CD4-positive, alpha-beta memory T cell (primary cell): ENCODE measurements at regions not wholly inside any gene's neighbourhood (a gene's known extent, or its start where the extent isn't known, plus 50 kb on each side); places are given as distances from the start of the nearest gene placed in this dataset.

ENCODE experiments used
- CTCF ChIA-PET: fragments of 350-600 bp; sonication (Branson Sonifier 250); formaldehyde crosslinking; loops from one replicate; lab custom pipeline; 2021; ENCODE audit warnings: inconsistent platforms; ENCODE audit not compliant: partially characterized antibody; lab: Charles Lee
- POLR2A ChIA-PET: fragments of 350-600 bp; sonication (Branson Sonifier 250); formaldehyde crosslinking; loops from one replicate; lab custom pipeline; 2021; ENCODE audit not compliant: partially characterized antibody; lab: Charles Lee
- DNase-seq, 5 donors: peaks; one replicate each; pipeline versions ENCODE4 v3.0.0 to v3.0.0-alpha.2; 2020 to 2022; ENCODE audit warnings: mixed read lengths in 1 of 5
- H3K27ac ChIP-seq: one replicate; pipeline ENCODE4 v1.7.0; 2013; ENCODE audit warnings: low read depth, low read length
- H3K27me3 ChIP-seq: 2 replicates; pipeline ENCODE4 v1.7.0; 2013; ENCODE audit warnings: mild to moderate bottlenecking, low read length, moderate library complexity; ENCODE audit not compliant: insufficient read depth
- H3K36me3 ChIP-seq: 2 replicates; pipeline ENCODE4 v1.7.0; 2013; ENCODE audit warnings: mild to moderate bottlenecking, low read length, moderate library complexity; ENCODE audit not compliant: insufficient read depth
- H3K4me1 ChIP-seq: 2 replicates; pipeline ENCODE4 v1.7.0; 2013; ENCODE audit warnings: mild to moderate bottlenecking, low read length, moderate library complexity; ENCODE audit not compliant: insufficient read depth
- H3K4me3 ChIP-seq, 2 donors: one replicate each; pipeline ENCODE4 v1.7.0; 2013; ENCODE audit warnings: low read length in 2 of 2, mild to moderate bottlenecking in 1 of 2
- H3K9me3 ChIP-seq, 2 donors: one replicate each; pipeline ENCODE4 v1.7.0; 2013; ENCODE audit warnings: low read length in 2 of 2, control low read depth in 1 of 2; ENCODE audit not compliant: control insufficient read depth in 1 of 2
- H3K27ac Mint-ChIP-seq, 7 donors: one replicate each; pipeline ENCODE4 v1.8.0; 2020 to 2021; ENCODE audit warnings: mixed read lengths in 7 of 7, mild to moderate bottlenecking in 6 of 7, inconsistent platforms in 3 of 7, moderate library complexity in 3 of 7
- H3K27me3 Mint-ChIP-seq, 2 donors: one replicate each; pipeline ENCODE4 v1.8.0; 2020 to 2021; ENCODE audit warnings: mixed read lengths in 2 of 2
- H3K36me3 Mint-ChIP-seq, 2 donors: one replicate each; pipeline ENCODE4 v1.8.0; 2020 to 2021; ENCODE audit warnings: mixed read lengths in 2 of 2, inconsistent platforms in 1 of 2, mild to moderate bottlenecking in 1 of 2
- H3K4me1 Mint-ChIP-seq, 4 donors: one replicate each; pipeline ENCODE4 v1.8.0; 2020 to 2021; ENCODE audit warnings: mixed read lengths in 4 of 4, mild to moderate bottlenecking in 1 of 4
- H3K4me3 Mint-ChIP-seq, 8 donors: one replicate each; pipeline ENCODE4 v1.8.0; 2020 to 2021; ENCODE audit warnings: mixed read lengths in 8 of 8, mild to moderate bottlenecking in 7 of 8, moderate library complexity in 6 of 8, inconsistent platforms in 3 of 8
- H3K9me3 Mint-ChIP-seq, 8 donors: one replicate each; pipeline ENCODE4 v1.8.0; 2020 to 2021; ENCODE audit warnings: mixed read lengths in 8 of 8, mild to moderate bottlenecking in 5 of 8, inconsistent platforms in 3 of 8, moderate library complexity in 1 of 8
- intact Hi-C: fragments of 100-400 bp; cut with micrococcal nuclease; formaldehyde crosslinking; loops from one replicate; pipeline ENCODE4 v1.15.1; 2023

GRCh38 chr3:162365066-162365719 lies 868.6 kb downstream of the OTOL1 start:
- Mint-ChIP-seq H3K4me1 (no peaks in the 10 kb centered on the region), H3K9me3 (peaks cover 0 to 10% (median 2%) of the 10 kb centered on the region in 8 donors), H3K27me3 (no peaks in the 10 kb centered on the region), H3K27ac (no peak overlapping the region), H3K4me3 (no peak overlapping the region), H3K36me3 (no peaks in the 10 kb centered on the region)
- ChIA-PET POLR2A (no interaction called here), CTCF (no interaction called here)
- peaks cover 0 to 6% of the 10 kb centered on the region in 2 donors for H3K9me3 ChIP-seq
- no peak overlapping the region for H3K4me3 ChIP-seq
- no peak overlapping the region for H3K27ac ChIP-seq
- no peaks in the 10 kb centered on the region for H3K36me3 ChIP-seq
- no peak for DNase-seq
- H3K4me1 ChIP-seq, result no peaks in the 10 kb centered on the region
- H3K27me3 ChIP-seq, result no peaks in the 10 kb centered on the region
- intact Hi-C loops, result no loop called here

DNA sequence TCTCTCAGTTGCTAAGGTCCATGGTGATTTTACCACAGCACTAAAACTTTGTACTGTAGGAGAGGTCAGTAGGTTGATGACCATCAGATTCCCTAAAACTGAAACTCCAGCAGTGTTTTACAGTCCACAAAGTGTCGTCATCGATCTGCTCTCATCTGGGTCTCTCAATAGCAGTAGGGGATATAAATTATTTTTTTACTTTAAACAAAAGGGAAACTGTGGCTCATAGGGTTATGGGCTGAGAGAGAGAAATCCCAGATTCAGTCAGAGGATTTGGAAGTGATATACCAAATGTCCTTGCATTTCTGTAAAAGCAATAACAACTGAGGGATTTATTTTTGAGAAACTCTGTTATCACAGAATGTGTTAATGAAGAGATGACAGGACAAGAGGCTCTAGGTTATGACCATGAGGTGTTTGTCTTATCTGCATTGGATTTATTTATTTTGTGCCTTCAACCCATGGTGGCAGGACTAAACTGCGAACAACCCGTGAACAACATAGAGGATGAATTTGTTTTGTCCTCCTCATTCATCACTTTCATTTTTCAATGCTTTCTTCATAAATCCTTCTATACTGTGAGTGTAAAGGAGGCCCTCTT lies 869.7 kb downstream of the OTOL1 start:
- ChIA-PET POLR2A (no interaction called here), CTCF (no interaction called here)
- H3K9me3 ChIP-seq, result peaks cover 0 to 6% of the 10 kb centered on the region in 2 donors
- Mint-ChIP-seq H3K4me3 (no peak overlapping the region), H3K36me3 (no peaks in the 10 kb centered on the region), H3K4me1 (no peaks in the 10 kb centered on the region), H3K27me3 (no peaks in the 10 kb centered on the region), H3K9me3 (peaks cover 0 to 10% (median 2%) of the 10 kb centered on the region in 8 donors), H3K27ac (no peak overlapping the region)
- H3K4me1 ChIP-seq, result no peaks in the 10 kb centered on the region
- no peaks in the 10 kb centered on the region for H3K36me3 ChIP-seq
- no peaks in the 10 kb centered on the region for H3K27me3 ChIP-seq
- intact Hi-C loops, result no loop called here
- H3K4me3 ChIP-seq, result no peak overlapping the region
- no peak overlapping the region for H3K27ac ChIP-seq
- no peak for DNase-seq

GRCh38 chr3:162367429-162368260 lies 871.0 kb downstream of the OTOL1 start:
- Histone ChIP-seq H3K27me3 (no peaks in the 10 kb centered on the region), H3K27ac (no peak overlapping the region), H3K4me3 (no peak overlapping the region), H3K4me1 (no peaks in the 10 kb centered on the region), H3K9me3 (peaks cover 0 to 6% of the 10 kb centered on the region in 2 donors), H3K36me3 (no peaks in the 10 kb centered on the region)
- H3K27me3 Mint-ChIP-seq, result no peaks in the 10 kb centered on the region
- POLR2A ChIA-PET, result no interaction called here
- intact Hi-C loops, result no loop called here
- H3K4me1 Mint-ChIP-seq, result no peaks in the 10 kb centered on the region
- DNase-seq, result no peak
- no peak overlapping the region for H3K27ac Mint-ChIP-seq
- H3K36me3 Mint-ChIP-seq, result no peaks in the 10 kb centered on the region
- CTCF ChIA-PET, result no interaction called here
- H3K4me3 Mint-ChIP-seq, result no peak overlapping the region
- H3K9me3 Mint-ChIP-seq, result peaks cover 0 to 10% (median 2%) of the 10 kb centered on the region in 8 donors

- Histone ChIP-seq H3K27ac (no peak overlapping the region), H3K36me3 (no peaks in the 10 kb centered on the region), H3K27me3 (no peaks in the 10 kb centered on the region), H3K9me3 (peaks cover 0 to 6% of the 10 kb centered on the region in 2 donors), H3K4me3 (no peak overlapping the region), H3K4me1 (no peaks in the 10 kb centered on the region)
- intact Hi-C loops, result no loop called here
- H3K27me3 Mint-ChIP-seq, result no peaks in the 10 kb centered on the region
- DNase-seq, result no peak
- CTCF ChIA-PET, result no interaction called here
- no peak overlapping the region for H3K27ac Mint-ChIP-seq
- POLR2A ChIA-PET, result no interaction called here
- H3K4me3 Mint-ChIP-seq, result no peak overlapping the region
- no peaks in the 10 kb centered on the region for H3K4me1 Mint-ChIP-seq
- peaks cover 0 to 13% (median 4%) of the 10 kb centered on the region in 8 donors for H3K9me3 Mint-ChIP-seq
- no peaks in the 10 kb centered on the region for H3K36me3 Mint-ChIP-seq
Observed at GRCh38 chr3:162368417-162368816, 871.8 kb downstream of the OTOL1 start.

- ChIA-PET CTCF (no interaction called here), POLR2A (no interaction called here)
- H3K36me3 Mint-ChIP-seq, result no peaks in the 10 kb centered on the region
- peaks cover 0 to 13% (median 4%) of the 10 kb centered on the region in 8 donors for H3K9me3 Mint-ChIP-seq
- H3K4me1 ChIP-seq, result no peaks in the 10 kb centered on the region
- H3K27me3 Mint-ChIP-seq, result no peaks in the 10 kb centered on the region
- no peak overlapping the region for H3K4me3 ChIP-seq
- H3K27ac Mint-ChIP-seq, result no peak overlapping the region
- H3K27ac ChIP-seq, result no peak overlapping the region
- H3K4me3 Mint-ChIP-seq, result no peak overlapping the region
- intact Hi-C loops, result no loop called here
- no peaks in the 10 kb centered on the region for H3K27me3 ChIP-seq
- H3K9me3 ChIP-seq, result peaks cover 0 to 6% of the 10 kb centered on the region in 2 donors
- no peaks in the 10 kb centered on the region for H3K4me1 Mint-ChIP-seq
- no peaks in the 10 kb centered on the region for H3K36me3 ChIP-seq
- no peak for DNase-seq
Observed at GRCh38 chr3:162369306-162369705, 872.7 kb downstream of the OTOL1 start.

GRCh38 chr3:162370141-162370540 lies 873.5 kb downstream of the OTOL1 start:
- Mint-ChIP-seq H3K27ac (no peak overlapping the region), H3K4me3 (no peak overlapping the region), H3K9me3 (peaks cover 0 to 12% (median 4%) of the 10 kb centered on the region in 8 donors), H3K27me3 (no peaks in the 10 kb centered on the region), H3K4me1 (no peaks in the 10 kb centered on the region), H3K36me3 (no peaks in the 10 kb centered on the region)
- no peak for DNase-seq
- Histone ChIP-seq H3K9me3 (peaks cover 0 to 6% of the 10 kb centered on the region in 2 donors), H3K4me3 (no peak overlapping the region), H3K4me1 (no peaks in the 10 kb centered on the region), H3K36me3 (no peaks in the 10 kb centered on the region), H3K27me3 (no peaks in the 10 kb centered on the region), H3K27ac (no peak overlapping the region)
- ChIA-PET POLR2A (no interaction called here), CTCF (no interaction called here)
- intact Hi-C loops, result no loop called here

DNA sequence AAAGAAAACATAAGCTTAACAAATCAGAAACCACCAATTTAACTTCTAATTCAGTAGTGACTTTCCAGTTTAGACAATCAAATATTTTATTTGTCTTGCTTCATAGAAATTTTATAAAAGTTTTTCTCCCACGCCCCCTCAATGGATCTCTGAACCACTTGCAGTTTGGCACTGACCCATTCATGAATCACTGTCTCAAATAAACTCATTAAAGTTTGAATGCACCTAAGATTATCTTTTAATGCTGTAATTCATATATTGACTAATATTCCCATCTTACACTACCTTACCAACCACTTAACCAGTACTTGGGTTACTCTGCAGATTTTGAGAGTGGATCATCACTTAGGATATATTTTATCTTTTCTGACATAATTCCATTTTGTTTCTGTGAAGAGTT lies 880.2 kb downstream of the OTOL1 start:
- Histone ChIP-seq H3K4me3 (no peak overlapping the region), H3K9me3 (no peaks in the 10 kb centered on the region), H3K27ac (no peak overlapping the region), H3K36me3 (no peaks in the 10 kb centered on the region), H3K27me3 (no peaks in the 10 kb centered on the region), H3K4me1 (no peaks in the 10 kb centered on the region)
- no peaks in the 10 kb centered on the region for H3K36me3 Mint-ChIP-seq
- H3K27ac Mint-ChIP-seq, result no peak overlapping the region
- no peaks in the 10 kb centered on the region for H3K27me3 Mint-ChIP-seq
- intact Hi-C loops, result no loop called here
- H3K4me3 Mint-ChIP-seq, result no peak overlapping the region
- ChIA-PET CTCF (no interaction called here), POLR2A (no interaction called here)
- H3K4me1 Mint-ChIP-seq, result no peaks in the 10 kb centered on the region
- DNase-seq, result no peak
- H3K9me3 Mint-ChIP-seq, result peaks cover 2 to 11% (median 4%) of the 10 kb centered on the region in 8 donors
